Heart right ventricle (tissue), 16 donors: ENCODE measurements at regions not wholly inside any gene's neighbourhood (a gene's known extent, or its start where the extent isn't known, plus 50 kb on each side); places are given as distances from the start of the nearest gene placed in this dataset.
"Not testable (repeated sequence)": the region's sequence is repeated elsewhere in the genome, so short reads cannot be mapped to it uniquely, and the experiment has no call there.

ENCODE experiments used
- ATAC-seq, 8 donors: fragments of 200-7000 bp; cut with Tn5 transposase; one replicate each; pipeline ENCODE4 v1.9.1; 2020; ENCODE audit warnings: mild to moderate bottlenecking in 8 of 8, moderate library complexity in 8 of 8, moderate number of reproducible peaks in 1 of 8
- DNase-seq, 2 donors: peaks; one replicate each; pipeline ENCODE4 v3.0.0-alpha.2; 2020
- H3K27ac ChIP-seq, 10 donors: fragments of 200-600 bp; sonication (generic) in 2 of 10; one replicate each; pipeline versions ENCODE4 v1.5.0 to v1.8.0; 2020 to 2022; ENCODE audit warnings: mild to moderate bottlenecking in 3 of 10
- H3K27me3 ChIP-seq, 7 donors: fragments of 200-600 bp; one replicate each; pipeline ENCODE4 v1.8.0; 2021 to 2022; ENCODE audit warnings: mild to moderate bottlenecking in 2 of 7
- H3K36me3 ChIP-seq, 9 donors: fragments of 200-600 bp; sonication (generic) in 1 of 9; one replicate each; pipeline versions ENCODE4 v1.5.0 to v1.8.0; 2020 to 2022; ENCODE audit warnings: mild to moderate bottlenecking in 2 of 9
- H3K4me1 ChIP-seq, 9 donors: fragments of 200-600 bp; sonication (generic) in 1 of 9; one replicate each; pipeline versions ENCODE4 v1.5.0 to v1.8.0; 2020 to 2022; ENCODE audit warnings: mild to moderate bottlenecking in 4 of 9
- H3K4me3 ChIP-seq, 10 donors: fragments of 200-600 bp; sonication (generic) in 2 of 10; one replicate each; pipeline versions ENCODE4 v1.5.0 to v1.8.0; 2020 to 2022; ENCODE audit warnings: mild to moderate bottlenecking in 7 of 10, moderate library complexity in 2 of 10
- H3K9me3 ChIP-seq, 11 donors: fragments of 200-600 bp in 10 of 11; sonication (generic) in 2 of 11; one replicate each; pipeline versions ENCODE4 v1.5.0 to v1.8.0; 2013 to 2022; ENCODE audit warnings: mild to moderate bottlenecking in 2 of 11, control low read depth in 1 of 11, moderate library complexity in 1 of 11
- CTCF ChIP-seq, 9 donors: fragments of 200-600 bp; sonication (generic) in 2 of 9; IDR thresholded peaks; one replicate each; pipeline versions ENCODE4 v1.5.0 to v1.8.0; 2021 to 2022; ENCODE audit warnings: antibody characterized with exemption in 9 of 9, mild to moderate bottlenecking in 5 of 9, moderate library complexity in 1 of 9
- WGBS, 2 donors: extraction: QIAGEN DNeasy Blood & Tissue Kit; methylation state at CpG; one replicate each; pipeline ENCODE4 v1.1.7; 2013; ENCODE audit warnings: inconsistent platforms in 1 of 2; 5-methylcytosine and 5-hydroxymethylcytosine counted together
- intact Hi-C, 10 donors: fragments of 100-400 bp; cut with DNase I; formaldehyde crosslinking; loops; one replicate each; pipeline versions ENCODE4 v1.11.1 to v1.14.2; 2022
- donor health status: Arrhythmogenic right ventricular cardiomyopathy.
- donor health status: ischemic (EF 13 %, LVEDD 7.1; RV severe dilation, severe dysfunction).
- donor health status: healthy with polysubstance abuse.
- donor health status: DM: no; HTN: yes; CAD: no.
- donor health status: DM: no; HTN: no; CAD: no.
- donor health status: ischemic (EF 25% LVEDD 6.9; RV normal size, moderate dysfunction).
- donor health status: ischemic (EF 25% LVEDD 5.7; RV mildly dilated, moderate dysfunction).
- donor health status: healthy.
- donor health status: DM: yes; HTN: yes; CAD: no.
- donor health status: Ischemic cardiomyopathy.
- donor health status: ischemic (EF 35%, LVEDD 5.7; RV mildly dilated, moderate dysfunction).
- donor health status: nonischemic (EF 11% LVEDD 7.7; RV severe dilation, severe dysfunction).
- donor health status: DM: yes; HTN: yes; CAD: no.
- donor health status: PGD.
- donor health status: ischemic (EF 29% LVEDD 5.4; RV normal size, mild dysfunction).
- donor health status: nonischemic (EF 23%, LVEDD 6.1; RV moderate dilation, normal function).

DNA sequence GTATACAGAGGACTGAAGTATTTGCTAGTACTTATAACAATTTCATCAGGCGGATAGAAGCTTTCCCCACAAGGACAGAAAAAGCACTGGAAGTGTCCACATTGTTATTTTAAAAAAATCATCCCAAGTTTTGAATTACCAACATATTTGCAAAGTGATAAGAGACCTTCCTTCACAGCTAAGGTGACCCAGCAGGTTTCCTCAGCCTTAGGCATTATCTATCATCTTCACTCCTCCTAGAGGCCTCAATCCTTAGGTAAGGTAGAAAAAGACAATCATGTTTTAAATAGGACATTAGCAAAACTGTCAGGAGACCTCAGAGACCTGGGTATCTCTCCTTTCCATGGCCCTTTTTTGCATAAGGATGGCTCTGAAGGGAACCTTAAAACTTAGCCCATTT is 72.5 kb upstream of the CHD6 start:
- 94 to 98% methylated on average over 1 of the region's 1 CpG for WGBS, 2 donors
- no peak for ATAC-seq
- no peak for DNase-seq
- no peaks in the 10 kb centered on the region for H3K9me3 ChIP-seq
- H3K4me3 ChIP-seq: no peak overlapping the region
- no peaks in the 10 kb centered on the region for H3K36me3 ChIP-seq
- intact Hi-C loops: loop anchor here in 4 of 10 donors (5.0 to 10.0 kb wide), 8 partner anchors 73 to 348 kb away; partner anchors contain the start of genes CHD6 (in 3 of the 4) and LPIN3 (in 1 of the 4)
- H3K4me1 ChIP-seq: peaks cover 0 to 10% (median 6%) of the 10 kb centered on the region in 9 donors
- no peak for TF ChIP-seq CTCF (IDR thresholded peaks at IDR 0.05)
- H3K27ac ChIP-seq: no peak overlapping the region
- H3K27me3 ChIP-seq: peaks cover 0 to 6% (median 0%) of the 10 kb centered on the region in 7 donors

- intact Hi-C loops: no loop called here
- no peak overlapping the region for H3K27ac ChIP-seq
- no peak for DNase-seq
- no peaks in the 10 kb centered on the region for H3K4me1 ChIP-seq
- peaks cover 0 to 6% (median 0%) of the 10 kb centered on the region in 7 donors for H3K27me3 ChIP-seq
- H3K9me3 ChIP-seq: peaks cover 0 to 3% (median 0%) of the 10 kb centered on the region in 11 donors
- no peak for TF ChIP-seq CTCF (IDR thresholded peaks at IDR 0.05)
- H3K36me3 ChIP-seq: no peaks in the 10 kb centered on the region
- H3K4me3 ChIP-seq: no peak overlapping the region
- ATAC-seq: no peak
- 93 to 96% methylated on average over 6 of the region's 6 CpGs for WGBS, 2 donors
Measured at GRCh38 chr20:41686961-41687360, 68.8 kb upstream of the CHD6 start.

DNA sequence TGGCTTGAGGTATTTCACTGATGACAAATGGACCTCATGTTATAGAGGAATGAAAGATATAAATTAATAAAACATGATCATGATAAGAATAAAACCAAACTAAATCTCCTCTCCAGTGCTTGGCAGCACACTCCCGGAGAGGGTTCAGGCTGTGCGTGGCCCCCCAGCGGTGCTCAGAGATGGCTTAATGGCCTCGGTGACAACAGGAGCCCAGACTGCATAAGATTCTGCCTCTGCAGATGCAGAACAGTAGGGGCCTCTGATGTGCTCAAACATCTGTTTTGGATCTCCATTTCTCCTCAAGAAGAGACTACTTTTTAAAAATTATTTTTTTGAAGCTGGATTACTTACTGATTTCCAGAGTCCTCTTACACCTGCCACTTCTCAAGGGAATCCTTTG is 67.0 kb upstream of the CHD6 start:
- intact Hi-C loops: not testable (repeated sequence)
- 64 to 65% methylated on average over 4 of the region's 4 CpGs for WGBS, 2 donors

DNA sequence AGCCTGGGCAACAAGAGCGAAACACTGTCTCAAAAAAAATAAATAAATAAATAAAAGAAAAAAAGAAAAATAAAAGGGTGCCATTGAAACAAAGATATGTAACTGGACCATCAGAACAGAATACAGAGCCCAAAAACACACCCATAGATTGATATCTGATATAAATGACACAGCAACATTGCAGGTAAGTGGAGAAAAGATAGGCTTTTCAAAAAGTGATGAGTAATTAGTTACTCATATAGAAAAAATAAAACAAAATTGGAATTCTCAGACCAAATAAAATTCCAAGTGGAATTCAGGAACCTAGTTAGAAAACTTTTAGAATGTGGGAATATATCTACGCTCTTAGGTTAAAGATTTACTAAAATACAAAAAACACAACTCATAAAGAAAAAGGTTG is 60.6 kb upstream of the CHD6 start:
- DNase-seq: no peak
- Histone ChIP-seq H3K4me3 (no peak overlapping the region), H3K4me1 (no peaks in the 10 kb centered on the region), H3K9me3 (peaks cover 0 to 11% (median 0%) of the 10 kb centered on the region in 11 donors), H3K27me3 (peaks cover 0 to 9% (median 0%) of the 10 kb centered on the region in 7 donors), H3K27ac (no peak overlapping the region), H3K36me3 (no peaks in the 10 kb centered on the region)
- intact Hi-C loops: no loop called here
- ATAC-seq: no peak
- 96 to 98% methylated on average over 2 of the region's 2 CpGs for WGBS, 2 donors
- TF ChIP-seq CTCF (IDR thresholded peaks at IDR 0.05): no peak

More for the DNA sequence above, 67.0 kb upstream of the CHD6 start:
- not testable (repeated sequence) for H3K36me3 ChIP-seq, DNase-seq, H3K27ac ChIP-seq, H3K4me1 ChIP-seq, H3K4me3 ChIP-seq, ATAC-seq, H3K27me3 ChIP-seq
- peaks cover 0 to 11% (median 0%) of the 10 kb centered on the region in 11 donors for H3K9me3 ChIP-seq

- Histone ChIP-seq H3K9me3 (no peaks in the 10 kb centered on the region), H3K27me3 (peaks cover 0 to 41% (median 20%) of the 10 kb centered on the region in 7 donors), H3K4me1 (no peaks in the 10 kb centered on the region), H3K36me3 (no peaks in the 10 kb centered on the region), H3K4me3 (no peak overlapping the region), H3K27ac (no peak overlapping the region)
- no peak for TF ChIP-seq CTCF (IDR thresholded peaks at IDR 0.05)
- WGBS, 2 donors: 93 to 96% methylated on average over 3 of the region's 3 CpGs
- DNase-seq: no peak
- intact Hi-C loops: no loop called here
- ATAC-seq: no peak
Measured at GRCh38 chr20:41672282-41672681, 54.1 kb upstream of the CHD6 start.
